ENCODE measurements at regions not wholly inside any gene's neighbourhood (a gene's known extent, or its start where the extent isn't known, plus 50 kb on each side); places are given as distances from the start of the nearest gene placed in this dataset.
"Not testable (repeated sequence)": the region's sequence is repeated elsewhere in the genome, so short reads cannot be mapped to it uniquely, and the experiment has no call there.

- Histone ChIP-seq H3K4me3 (no peak overlapping the region), H3K9me3 (peaks cover 0 to 20% (median 2%) of the 10 kb centered on the region in 4 donors), H3K27me3 (no peaks in the 10 kb centered on the region), H3K4me1 (no peaks in the 10 kb centered on the region), H3K27ac (no peak overlapping the region), H3K36me3 (no peaks in the 10 kb centered on the region)
- 63 to 69% methylated on average over 6 to 10 of the region's 10 CpGs for WGBS, 2 donors
- DNase-seq (ENCODE audit: low spot score in 2 of 2) = no peak
- TF ChIP-seq POLR2A (IDR thresholded peaks at IDR 0.05) = no peak
Observed at GRCh38 chr17:79549141-79549915, 61.5 kb downstream of the RBFOX3 start.

DNA sequence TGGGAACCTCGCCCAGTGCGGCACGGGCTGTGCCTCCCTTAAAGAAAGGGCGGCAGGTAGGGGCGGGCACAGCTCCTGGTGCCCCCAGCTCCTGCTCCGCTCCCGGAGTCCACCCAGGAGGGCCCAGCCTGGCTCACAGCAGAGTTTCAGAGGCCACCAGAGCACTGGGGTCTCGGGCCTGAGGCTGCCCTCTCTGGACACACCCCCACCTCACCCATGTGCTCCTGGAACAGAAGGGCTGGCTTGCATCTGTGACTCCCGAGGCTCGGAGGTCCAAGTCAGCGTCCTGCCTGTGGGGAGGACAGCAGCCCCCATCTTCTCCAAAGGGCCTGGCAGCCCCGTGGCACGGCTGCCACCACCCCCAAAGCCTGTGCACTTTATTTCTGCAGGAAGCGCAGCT lies 62.7 kb downstream of the RBFOX3 start:
- Histone ChIP-seq H3K36me3 (no peaks in the 10 kb centered on the region), H3K9me3 (peaks cover 0 to 14% (median 0%) of the 10 kb centered on the region in 4 donors), H3K4me1 (no peaks in the 10 kb centered on the region), H3K27me3 (peaks cover 0 to 6% of the 10 kb centered on the region in 2 donors), H3K4me3 (no peak overlapping the region), H3K27ac (no peak overlapping the region)
- no peak for DNase-seq (ENCODE audit: low spot score in 2 of 2)
- TF ChIP-seq POLR2A (IDR thresholded peaks at IDR 0.05) (no peak), CTCF (IDR thresholded peaks at IDR 0.05) (no peak), EP300 (IDR thresholded peaks at IDR 0.05) (no peak)
- WGBS, 2 donors = 82 to 90% methylated on average over 13 of the region's 14 CpGs

DNA sequence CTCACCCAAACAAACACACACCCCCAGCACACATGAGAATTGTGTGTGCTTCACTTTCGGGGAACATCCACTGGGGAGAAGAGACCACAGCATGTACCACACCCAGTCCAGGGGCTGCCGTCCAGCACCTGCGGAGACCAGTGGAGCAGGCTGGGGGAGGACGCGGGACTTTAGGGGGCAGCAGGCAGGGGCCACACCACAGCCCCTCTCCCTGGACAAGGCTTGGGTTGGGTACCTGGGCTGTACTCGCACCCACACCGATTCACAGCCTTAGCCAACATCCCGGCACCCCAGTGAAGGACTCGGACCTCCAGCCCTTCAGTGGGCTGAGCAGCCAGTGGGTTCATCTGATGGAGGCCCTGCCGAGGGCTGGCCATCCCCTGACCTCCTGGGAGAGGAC lies 63.3 kb downstream of the RBFOX3 start:
- TF ChIP-seq CTCF (IDR thresholded peaks at IDR 0.05) (no peak), EP300 (IDR thresholded peaks at IDR 0.05) (no peak), POLR2A (IDR thresholded peaks at IDR 0.05) (no peak)

GRCh38 chr17:79547171-79547570 lies 63.7 kb downstream of the RBFOX3 start:
- DNase-seq (ENCODE audit: low spot score in 2 of 2); H3K27ac ChIP-seq; H3K9me3 ChIP-seq; H3K4me1 ChIP-seq; H3K36me3 ChIP-seq; H3K27me3 ChIP-seq; H3K4me3 ChIP-seq: not testable (repeated sequence)
- 82 to 83% methylated on average over 12 of the region's 12 CpGs for WGBS, 2 donors

More for the DNA sequence above, 63.3 kb downstream of the RBFOX3 start:
- Histone ChIP-seq H3K36me3 (no peaks in the 10 kb centered on the region), H3K27me3 (peaks cover 0 to 8% of the 10 kb centered on the region in 2 donors), H3K27ac (no peak overlapping the region), H3K4me1 (no peaks in the 10 kb centered on the region), H3K9me3 (peaks cover 0 to 8% (median 0%) of the 10 kb centered on the region in 4 donors), H3K4me3 (no peak overlapping the region)
- WGBS, 2 donors = 86% methylated on average over 9 to 10 of the region's 10 CpGs
- no peak for DNase-seq (ENCODE audit: low spot score in 2 of 2)

DNA sequence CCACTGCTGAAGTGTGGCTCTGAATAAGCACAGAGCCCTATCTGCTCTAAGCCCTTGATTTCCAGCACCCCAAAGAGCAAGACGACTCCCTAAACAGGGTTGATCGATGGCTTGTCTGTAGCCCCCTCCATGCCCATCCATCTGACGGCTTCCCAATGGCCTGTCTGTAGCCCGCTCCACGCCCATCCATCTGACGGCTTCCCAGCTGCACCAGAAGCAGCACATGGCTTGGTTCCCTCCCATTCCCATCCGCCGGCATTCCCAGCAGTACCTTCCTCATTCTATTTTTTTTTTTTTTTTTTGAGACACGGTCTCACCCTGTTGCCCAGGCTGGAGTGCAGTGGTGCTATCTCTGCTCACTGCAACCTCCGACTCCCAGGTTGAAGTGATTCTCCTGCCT lies 64.5 kb downstream of the RBFOX3 start:
- no peaks in the 10 kb centered on the region for H3K4me1 ChIP-seq
- DNase-seq (ENCODE audit: low spot score in 2 of 2) = no peak
- no peak for TF ChIP-seq POLR2A (IDR thresholded peaks at IDR 0.05)
- TF ChIP-seq CTCF (IDR thresholded peaks at IDR 0.05) = no peak
- TF ChIP-seq EP300 (IDR thresholded peaks at IDR 0.05) = no peak
- H3K4me3 ChIP-seq = no peak overlapping the region
- WGBS, 2 donors = 86 to 87% methylated on average over 10 of the region's 10 CpGs
- H3K9me3 ChIP-seq = no peaks in the 10 kb centered on the region
- H3K27ac ChIP-seq = no peak overlapping the region
- peaks cover 0 to 8% of the 10 kb centered on the region in 2 donors for H3K27me3 ChIP-seq
- H3K36me3 ChIP-seq = no peaks in the 10 kb centered on the region

GRCh38 chr17:79545251-79546005 lies 65.4 kb downstream of the RBFOX3 start:
- Histone ChIP-seq H3K4me1 (no peaks in the 10 kb centered on the region), H3K4me3 (no peak overlapping the region), H3K27ac (no peak overlapping the region), H3K36me3 (no peaks in the 10 kb centered on the region), H3K27me3 (peaks cover 0 to 8% of the 10 kb centered on the region in 2 donors), H3K9me3 (no peaks in the 10 kb centered on the region)
- TF ChIP-seq POLR2A (IDR thresholded peaks at IDR 0.05) = no peak
- TF ChIP-seq EP300 (IDR thresholded peaks at IDR 0.05) = no peak
- TF ChIP-seq CTCF (IDR thresholded peaks at IDR 0.05) = no peak
- no peak for DNase-seq (ENCODE audit: low spot score in 2 of 2)
- WGBS, 2 donors = 69 to 84% methylated on average over 18 to 20 of the region's 20 CpGs

Measured in tibial nerve (tissue), 4 donors.